ENCODE measurements at regions not wholly inside any gene's neighbourhood (a gene's known extent, or its start where the extent isn't known, plus 50 kb on each side); places are given as distances from the start of the nearest gene placed in this dataset.

- no peak for TF ChIP-seq CTCF (IDR thresholded peaks at IDR 0.05)
- no peak for TF ChIP-seq POLR2A (IDR thresholded peaks at IDR 0.05)
Observed at GRCh38 chr5:51990661-51991180, 607.5 kb downstream of the ISL1 start.
